Left forelimb (tissue), 1 donor: ENCODE measurements at regions not wholly inside any gene's neighbourhood (a gene's known extent, or its start where the extent isn't known, plus 50 kb on each side); places are given as distances from the start of the nearest gene placed in this dataset.

Source experiments
- DNase-seq: peaks from one replicate; pipeline ENCODE4 v3.0.0-alpha.2; 2018; ENCODE audit warnings: low spot score

DNA sequence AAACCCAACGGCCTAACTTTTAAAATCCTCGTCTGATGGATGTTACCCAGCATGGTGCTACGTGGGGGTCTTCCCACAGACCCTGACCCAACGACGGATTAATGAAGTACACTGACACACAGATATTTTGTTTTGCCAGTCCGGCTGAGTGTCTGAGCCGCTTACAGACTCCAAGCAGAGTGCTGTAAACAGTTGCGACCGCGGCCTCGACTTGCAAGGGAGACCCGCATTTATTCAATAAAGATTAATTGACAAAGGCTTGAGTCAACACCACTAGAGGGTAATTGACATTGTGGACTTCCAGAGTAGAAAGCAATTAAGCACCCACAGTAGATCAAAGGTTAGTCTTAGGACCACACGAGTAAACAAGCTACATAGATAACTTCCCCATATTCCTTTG is 1042.4 kb downstream of the AACS start:
- DNase-seq, result no peak

- DNase-seq, result no peak
Observed at GRCh38 chr12:126108247-126108646, 1043.0 kb downstream of the AACS start.

- DNase-seq, result no peak
Observed at GRCh38 chr12:126112141-126112540, 1046.9 kb downstream of the AACS start.

- DNase-seq, result no peak
Observed at GRCh38 chr12:126112849-126113248, 1047.6 kb downstream of the AACS start.

DNA sequence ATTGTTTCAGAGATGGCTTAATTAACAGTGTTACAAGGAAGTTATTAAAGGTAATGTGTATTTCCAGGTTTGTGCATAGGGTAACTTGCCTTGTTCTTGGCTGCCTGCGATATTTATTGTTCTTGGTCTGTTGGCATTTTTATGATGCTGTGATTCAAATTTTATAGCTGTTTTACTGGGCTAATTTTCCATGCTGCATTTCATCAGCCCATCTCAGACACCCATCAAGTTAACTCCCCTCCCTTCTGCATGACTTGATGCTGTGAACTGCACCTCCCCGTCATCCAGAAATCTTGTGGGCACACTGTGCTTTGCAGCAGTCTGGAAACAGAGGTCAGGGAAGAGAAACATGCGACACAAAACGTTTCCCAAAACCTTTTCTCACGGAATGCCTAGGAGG is 1049.2 kb downstream of the AACS start:
- DNase-seq, result no peak

DNA sequence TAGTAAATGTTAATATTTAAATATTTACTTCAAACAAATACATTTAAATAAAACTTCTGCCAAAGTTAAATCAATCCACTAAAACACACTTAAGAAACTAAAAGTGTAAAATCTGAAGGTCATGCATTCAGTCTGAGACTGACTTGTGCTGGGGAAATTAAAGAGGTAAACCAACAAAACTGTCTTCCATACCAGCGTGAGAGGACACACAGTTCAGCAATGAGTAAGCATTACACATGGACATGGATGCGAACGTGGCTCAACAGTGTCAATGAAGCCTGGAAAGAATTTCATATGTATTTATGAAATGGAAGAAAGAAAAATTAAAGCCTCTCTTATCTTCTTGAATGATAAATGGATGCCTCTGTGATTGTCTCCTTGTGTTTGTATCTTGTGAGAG is 1052.3 kb downstream of the AACS start:
- DNase-seq, result no peak

- no peak for DNase-seq
Observed at GRCh38 chr12:126139355-126139754, 1074.1 kb downstream of the AACS start.

- no peak for DNase-seq
Observed at GRCh38 chr12:126144603-126145002, 1079.4 kb downstream of the AACS start.

- DNase-seq, result no peak
Observed at GRCh38 chr12:126147321-126147720, 1082.1 kb downstream of the AACS start.

DNA sequence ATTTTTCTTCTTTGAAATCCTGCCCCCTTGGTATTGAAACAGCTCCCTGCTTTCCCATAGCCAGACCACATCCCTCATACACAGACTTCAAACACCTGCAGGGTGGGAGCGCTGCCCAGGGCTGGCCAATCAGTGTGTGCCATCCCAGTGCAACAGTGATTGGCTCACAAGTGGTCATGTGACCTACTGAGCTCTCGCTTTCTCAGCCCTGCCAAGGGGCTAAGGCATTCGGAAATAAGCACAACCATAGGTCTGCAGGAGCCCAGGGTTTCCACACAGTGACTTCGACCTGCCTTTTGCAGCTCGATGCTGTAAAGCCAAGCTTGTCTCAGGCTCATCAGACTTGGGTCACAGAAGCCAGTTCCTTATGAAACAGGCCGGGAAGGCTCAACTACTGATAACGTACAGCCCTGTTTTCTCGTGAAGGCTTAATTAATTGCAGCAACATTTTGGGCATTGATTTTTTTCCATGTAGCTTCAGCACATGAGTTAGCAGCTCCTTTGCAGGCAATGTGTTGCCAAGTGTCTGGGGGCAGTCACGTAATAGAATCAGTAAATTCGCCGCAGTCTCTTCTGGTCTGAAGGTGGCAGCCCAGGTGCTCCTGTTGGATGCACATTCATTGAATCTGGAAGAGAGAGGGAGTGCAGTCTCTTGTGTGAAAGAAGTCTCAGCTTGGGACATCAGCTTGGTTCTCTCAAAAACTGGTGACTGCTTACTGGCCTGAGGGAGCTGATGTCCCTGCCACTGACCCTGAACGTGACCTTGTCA is 1091.8 kb downstream of the AACS start:
- DNase-seq, result no peak

DNA sequence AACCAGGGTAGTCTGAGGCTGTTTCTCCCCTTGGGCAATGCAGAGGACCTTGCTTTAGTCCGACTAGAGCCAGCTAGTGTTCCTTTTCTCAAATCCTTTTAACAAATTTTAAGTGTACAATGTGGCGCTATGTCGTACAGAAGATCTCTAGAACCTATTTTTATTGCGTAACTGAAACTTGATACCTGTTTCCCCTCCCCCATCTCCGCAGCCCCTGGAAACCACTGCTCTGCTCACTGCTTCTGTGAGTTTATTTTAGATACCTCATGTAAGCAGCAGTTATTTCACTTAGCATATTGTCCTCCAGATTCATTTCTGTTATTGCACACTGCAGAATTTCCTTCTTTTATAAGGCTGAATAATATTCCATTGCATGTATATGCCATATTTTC is 1092.3 kb downstream of the AACS start:
- no peak for DNase-seq

- DNase-seq, result no peak
Observed at GRCh38 chr12:126159139-126159538, 1093.9 kb downstream of the AACS start.

DNA sequence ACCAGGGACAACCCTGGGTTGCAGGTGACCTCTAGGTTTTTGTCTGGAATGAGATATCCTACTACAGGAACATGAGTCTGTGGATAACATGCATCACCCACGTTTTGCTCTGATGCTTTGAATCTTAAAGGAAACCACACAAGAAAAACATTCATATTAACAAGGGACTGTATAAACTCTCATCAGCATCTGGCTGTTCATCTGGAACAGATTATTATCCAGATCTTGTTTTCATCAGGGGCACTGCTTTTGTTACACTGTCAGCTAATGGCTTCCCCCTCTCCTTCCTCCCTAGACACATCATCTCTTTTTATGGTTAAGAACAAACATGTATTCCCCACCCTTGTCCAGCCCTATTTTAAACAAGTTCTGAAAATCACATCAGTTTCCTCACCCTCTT is 1095.7 kb downstream of the AACS start:
- DNase-seq, result no peak

DNA sequence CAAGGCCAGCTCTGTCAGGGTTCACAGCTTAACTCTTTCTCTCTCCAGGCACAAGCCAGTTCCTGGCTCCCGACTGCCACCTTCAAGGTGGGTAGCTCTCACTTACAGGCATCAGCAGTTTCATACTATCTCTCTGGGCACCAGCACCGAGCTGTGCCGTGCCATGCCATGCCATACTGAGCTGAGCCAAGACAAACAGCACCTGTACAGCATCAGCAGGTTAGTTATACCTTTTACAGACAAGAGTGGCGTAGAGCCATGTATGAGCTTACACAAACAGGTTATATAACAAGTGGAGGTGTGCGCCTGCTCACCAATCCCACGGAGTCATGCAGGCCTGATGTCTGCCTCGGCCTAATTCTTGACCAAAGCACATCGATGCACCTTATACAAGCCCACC is 1098.7 kb downstream of the AACS start:
- DNase-seq, result no peak

DNA sequence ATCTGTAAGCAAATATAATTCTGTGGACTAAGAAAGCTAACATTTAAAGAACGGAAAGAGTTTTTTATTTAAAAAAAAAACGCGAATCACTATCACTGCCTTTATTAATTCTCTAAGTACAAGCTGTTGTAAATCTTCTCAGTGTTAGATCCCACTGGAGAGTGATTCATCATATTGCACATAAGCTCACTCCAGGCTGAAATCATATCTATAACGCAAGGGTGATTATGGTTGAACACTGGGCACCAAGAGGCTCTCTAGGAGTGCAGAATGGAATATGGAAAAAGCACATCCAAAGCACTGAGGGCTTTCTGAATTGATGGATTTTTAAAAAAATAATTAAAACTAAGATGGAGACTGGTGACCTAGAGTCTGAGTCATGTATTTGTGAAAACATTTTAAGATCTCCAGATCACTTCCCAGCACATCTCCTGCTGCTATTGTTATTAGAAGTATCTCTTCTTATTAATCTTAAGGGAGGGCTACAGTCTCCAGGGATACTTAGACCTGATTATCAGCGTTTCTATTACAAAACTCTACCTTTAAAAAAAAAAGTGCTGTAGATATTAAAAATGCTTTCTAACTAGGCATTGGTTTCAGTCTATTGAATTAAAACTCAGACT is 1106.8 kb downstream of the AACS start:
- DNase-seq, result no peak

DNA sequence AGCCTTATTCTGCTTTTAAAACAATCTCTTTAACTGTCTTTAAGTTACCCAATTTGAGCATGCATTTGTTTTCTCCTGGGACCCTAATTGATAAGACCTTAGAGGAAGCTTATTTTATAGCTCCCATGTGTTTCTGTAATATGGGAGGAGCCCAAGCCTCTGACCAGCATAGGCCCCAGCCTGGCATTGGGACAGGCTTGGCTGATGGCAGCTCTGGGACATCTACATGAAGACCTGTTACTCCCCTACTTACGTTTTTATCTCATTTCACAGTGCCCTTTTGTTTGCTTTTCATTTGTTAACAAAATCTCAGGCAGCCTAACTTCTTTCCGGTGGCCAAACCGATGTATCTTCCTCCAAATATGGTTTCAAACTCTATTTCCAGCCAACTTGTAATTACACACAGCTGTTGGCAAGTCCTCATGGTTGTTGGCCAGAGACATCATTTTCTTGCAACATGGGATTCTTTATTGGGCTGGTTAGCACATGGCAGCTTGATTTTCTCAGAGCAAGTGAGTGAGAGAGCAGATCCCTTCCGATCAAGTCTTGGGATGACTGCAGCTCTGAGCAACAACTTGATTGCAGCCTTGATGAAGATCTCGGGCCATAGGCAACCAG is 1117.5 kb downstream of the AACS start:
- DNase-seq, result no peak

DNA sequence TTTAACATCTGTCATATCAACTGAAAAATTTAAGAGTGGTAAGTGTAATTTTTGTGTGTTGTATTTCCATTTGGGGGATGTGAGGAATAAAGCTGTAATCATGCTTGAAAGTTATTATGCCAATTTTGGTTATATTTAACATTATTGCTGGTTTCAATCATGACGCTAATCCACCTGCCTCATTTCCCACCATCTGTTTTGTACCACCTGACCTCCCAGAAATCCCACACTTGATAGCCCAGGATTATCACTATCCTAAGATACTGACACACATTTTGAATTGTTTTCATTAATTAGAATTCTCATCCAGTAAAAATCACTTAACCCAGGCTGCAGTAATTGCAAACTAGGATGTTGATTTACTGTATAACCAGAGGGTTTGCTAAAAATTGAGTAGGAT is 1119.8 kb downstream of the AACS start:
- DNase-seq, result no peak

- DNase-seq, result no peak
Observed at GRCh38 chr12:126189856-126190255, 1124.6 kb downstream of the AACS start.

DNA sequence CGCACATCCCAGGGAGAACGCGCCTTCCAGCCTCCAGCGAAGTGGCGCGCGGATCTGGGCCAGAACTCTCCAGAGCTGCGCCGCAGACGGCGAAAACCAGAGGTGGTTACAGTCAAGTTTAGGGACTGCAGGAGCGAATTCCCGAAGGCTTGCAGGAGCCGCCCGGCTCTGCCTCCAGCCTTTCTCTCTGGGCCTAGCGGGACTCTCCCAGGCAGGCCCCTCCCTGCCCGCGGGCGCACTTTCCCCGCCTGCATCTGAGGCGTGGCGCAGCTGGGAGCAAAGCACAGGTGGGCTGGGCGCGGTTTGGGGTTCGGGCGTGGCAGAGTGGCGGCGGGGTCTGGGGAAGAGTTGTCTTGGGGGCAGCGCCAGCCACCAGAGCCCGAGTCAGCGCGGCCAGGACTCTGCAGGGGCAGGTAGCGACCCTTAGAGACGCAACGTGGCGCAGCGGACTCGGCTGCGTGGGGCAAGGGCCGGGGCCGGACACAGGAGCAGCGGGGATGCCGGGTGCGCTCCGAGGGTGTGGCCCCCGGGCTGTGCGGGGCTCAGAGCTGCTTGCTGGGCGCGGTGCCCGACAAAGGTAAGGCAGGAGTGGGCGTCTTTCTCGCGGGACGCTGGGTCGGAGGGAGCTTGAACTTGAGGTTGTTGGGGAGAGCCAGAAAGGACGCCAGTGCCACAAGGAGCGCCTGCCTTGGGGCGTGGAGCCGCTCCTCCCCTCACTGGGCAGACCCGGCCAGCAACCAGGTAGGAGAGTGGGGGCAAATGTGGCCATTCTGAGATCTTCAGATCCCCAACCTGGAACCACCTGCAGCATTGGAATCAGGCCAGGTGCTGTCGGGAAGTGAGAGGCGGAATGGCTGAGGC is 1126.0 kb downstream of the AACS start:
- no peak for DNase-seq

DNA sequence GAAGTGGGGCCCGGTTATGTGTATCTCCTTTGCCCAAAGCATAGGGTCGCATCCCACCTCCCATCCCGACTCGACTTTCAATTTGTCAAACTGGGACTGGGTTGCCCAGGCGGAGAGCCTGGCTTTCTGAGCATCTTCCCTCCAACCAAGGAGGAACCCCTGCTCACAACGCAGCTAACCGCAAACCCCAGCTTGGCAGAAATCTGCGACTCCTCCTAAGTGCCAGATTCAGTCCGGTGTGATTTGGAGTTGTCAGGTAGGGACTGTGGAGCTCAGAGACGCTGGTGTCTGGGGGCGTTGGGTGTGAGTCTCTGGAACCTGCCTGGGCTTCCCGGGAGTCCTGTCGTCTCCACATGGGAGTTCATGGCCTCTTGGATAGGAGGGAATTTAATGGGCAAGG is 1126.7 kb downstream of the AACS start:
- DNase-seq, result no peak

DNA sequence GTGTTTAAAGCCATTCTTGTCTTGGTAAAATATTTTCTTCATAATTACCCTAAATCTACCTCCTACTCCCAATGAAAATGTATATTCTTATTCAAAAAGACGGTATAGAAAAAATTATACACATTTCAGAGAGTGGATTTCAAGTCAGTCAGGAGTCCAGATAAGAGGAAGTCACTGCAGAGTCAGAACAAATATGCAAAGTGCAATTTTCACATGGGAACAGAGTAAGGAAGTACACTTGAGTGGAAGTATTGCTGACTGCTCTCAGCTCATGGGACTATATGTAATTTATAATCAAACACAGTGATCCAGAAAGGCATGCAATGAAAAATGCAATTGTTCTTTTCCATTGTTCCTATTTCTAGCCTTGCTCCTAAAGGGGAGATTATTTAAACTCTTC is 1128.0 kb downstream of the AACS start:
- no peak for DNase-seq

GRCh38 chr12:126196263-126196662 is 1131.0 kb downstream of the AACS start:
- DNase-seq, result no peak

GRCh38 chr12:126198516-126198915 is 1133.3 kb downstream of the AACS start:
- DNase-seq, result no peak
